Hepatocyte (in vitro differentiated cells): ENCODE measurements at regions not wholly inside any gene's neighbourhood (a gene's known extent, or its start where the extent isn't known, plus 50 kb on each side); places are given as distances from the start of the nearest gene placed in this dataset.

Source experiments
- EZH2 ChIP-seq: fragments of 200-600 bp; sonication (generic); IDR thresholded peaks from 2 replicates; pipeline ENCODE4 v1.6.1; 2016; ENCODE audit warnings: antibody characterized with exemption, mild to moderate bottlenecking, borderline replicate concordance
- EZH2phosphoT487 ChIP-seq: fragments of 200-600 bp; sonication (generic); IDR thresholded peaks from one replicate; pipeline ENCODE4 v1.6.1; 2018; ENCODE audit warnings: antibody characterized with exemption, mild to moderate bottlenecking, low read depth, moderate library complexity; ENCODE audit not compliant: unreplicated experiment, severe bottlenecking
- TF ChIP-seq, protein P1 (sequence below): fragments of 200-600 bp; sonication (generic); IDR thresholded peaks from 2 replicates; pipeline ENCODE4 v1.5.1; 2016; ENCODE audit warnings: antibody characterized with exemption, mild to moderate bottlenecking; ENCODE audit not compliant: poor library complexity

- no peak for TF ChIP-seq EZH2
- TF ChIP-seq, protein P1, sequence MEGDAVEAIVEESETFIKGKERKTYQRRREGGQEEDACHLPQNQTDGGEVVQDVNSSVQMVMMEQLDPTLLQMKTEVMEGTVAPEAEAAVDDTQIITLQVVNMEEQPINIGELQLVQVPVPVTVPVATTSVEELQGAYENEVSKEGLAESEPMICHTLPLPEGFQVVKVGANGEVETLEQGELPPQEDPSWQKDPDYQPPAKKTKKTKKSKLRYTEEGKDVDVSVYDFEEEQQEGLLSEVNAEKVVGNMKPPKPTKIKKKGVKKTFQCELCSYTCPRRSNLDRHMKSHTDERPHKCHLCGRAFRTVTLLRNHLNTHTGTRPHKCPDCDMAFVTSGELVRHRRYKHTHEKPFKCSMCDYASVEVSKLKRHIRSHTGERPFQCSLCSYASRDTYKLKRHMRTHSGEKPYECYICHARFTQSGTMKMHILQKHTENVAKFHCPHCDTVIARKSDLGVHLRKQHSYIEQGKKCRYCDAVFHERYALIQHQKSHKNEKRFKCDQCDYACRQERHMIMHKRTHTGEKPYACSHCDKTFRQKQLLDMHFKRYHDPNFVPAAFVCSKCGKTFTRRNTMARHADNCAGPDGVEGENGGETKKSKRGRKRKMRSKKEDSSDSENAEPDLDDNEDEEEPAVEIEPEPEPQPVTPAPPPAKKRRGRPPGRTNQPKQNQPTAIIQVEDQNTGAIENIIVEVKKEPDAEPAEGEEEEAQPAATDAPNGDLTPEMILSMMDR = no peak
- no peak for TF ChIP-seq EZH2phosphoT487
These were observed 85.2 kb upstream of the ZMIZ1 start for GRCh38 chr10:78983608-78984007.
